HepG2 (cell line): ENCODE measurements at regions not wholly inside any gene's neighbourhood (a gene's known extent, or its start where the extent isn't known, plus 50 kb on each side); places are given as distances from the start of the nearest gene placed in this dataset.

ENCODE experiments used
- BCL6 ChIP-seq: IDR thresholded peaks from 2 replicates; pipeline ENCODE4 v1.6.1; 2016; ENCODE audit warnings: missing genetic modification reagents, missing compliant biosample characterization
- EP300 ChIP-seq, 3 experiments: sonication (generic) in 1 of 3; formaldehyde crosslinking in 1 of 3; IDR thresholded peaks; 2 replicates each; pipeline versions ENCODE4 v1.5.1 to v1.6.1; 2011 to 2020; ENCODE audit warnings: low read depth in 2 of 3, low read length in 2 of 3, borderline replicate concordance in 1 of 3, improper control_type of control experiment in 1 of 3, mild to moderate bottlenecking in 1 of 3, missing genetic modification reagents in 1 of 3, moderate library complexity in 1 of 3
- POLR2A ChIP-seq, 2 experiments: IDR thresholded peaks; 2 replicates each; pipeline ENCODE4 v1.6.1; 2011; ENCODE audit warnings: low read depth in 2 of 2, low read length in 2 of 2, mild to moderate bottlenecking in 1 of 2, moderate library complexity in 1 of 2; ENCODE audit not compliant: insufficient read depth in 1 of 2
- TAF1 ChIP-seq: sonication (generic); formaldehyde crosslinking; IDR thresholded peaks from 2 replicates; pipeline ENCODE4 v1.4.0; 2020; ENCODE audit warnings: missing genetic modification reagents
- ZNF564 ChIP-seq: sonication (generic); formaldehyde crosslinking; IDR thresholded peaks from 2 replicates; pipeline ENCODE4 v1.8.1; 2023; ENCODE audit warnings: mild to moderate bottlenecking, missing genetic modification reagents
- ZSCAN31 ChIP-seq: sonication (generic); formaldehyde crosslinking; IDR thresholded peaks from 2 replicates; pipeline ENCODE4 v1.5.0; 2020; ENCODE audit warnings: low read depth, mild to moderate bottlenecking, missing genetic modification reagents
- TF ChIP-seq, protein P1 (sequence below): sonication (generic); formaldehyde crosslinking; IDR thresholded peaks from 2 replicates; pipeline ENCODE4 v1.4.0; 2020; ENCODE audit warnings: low read depth, mild to moderate bottlenecking, missing genetic modification reagents

DNA sequence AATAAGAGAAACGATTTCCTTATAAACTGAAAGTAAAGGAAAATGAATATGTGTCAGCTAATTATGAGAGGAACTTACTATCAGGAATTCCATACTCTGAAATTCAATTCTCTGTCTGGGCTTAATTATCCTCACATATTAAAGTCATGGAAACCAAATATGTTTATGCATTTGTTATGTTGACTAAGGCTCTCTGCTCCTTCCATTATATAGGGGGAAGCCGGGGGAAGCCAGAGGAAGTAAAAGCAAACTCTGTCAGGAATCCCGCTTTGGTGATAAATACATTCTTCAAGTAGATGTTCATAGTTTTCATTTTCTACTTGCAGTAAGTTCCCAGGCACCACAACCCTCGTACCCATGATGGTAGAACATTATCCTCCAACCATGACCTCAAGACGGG, 142.8 kb upstream of the VCX2 start:
- TF ChIP-seq EP300 (IDR thresholded peaks at IDR 0.05; ENCODE audit: low read depth in 2 of 2, low read length in 2 of 2) = no peak
- no peak for TF ChIP-seq EP300 (CRISPR knock-in tag; IDR thresholded peaks at IDR 0.05; ENCODE audit: borderline replicate concordance)
- no peak for TF ChIP-seq TAF1 (CRISPR knock-in tag)
- TF ChIP-seq BCL6 (CRISPR knock-in tag) = no peak
- TF ChIP-seq, protein P1, sequence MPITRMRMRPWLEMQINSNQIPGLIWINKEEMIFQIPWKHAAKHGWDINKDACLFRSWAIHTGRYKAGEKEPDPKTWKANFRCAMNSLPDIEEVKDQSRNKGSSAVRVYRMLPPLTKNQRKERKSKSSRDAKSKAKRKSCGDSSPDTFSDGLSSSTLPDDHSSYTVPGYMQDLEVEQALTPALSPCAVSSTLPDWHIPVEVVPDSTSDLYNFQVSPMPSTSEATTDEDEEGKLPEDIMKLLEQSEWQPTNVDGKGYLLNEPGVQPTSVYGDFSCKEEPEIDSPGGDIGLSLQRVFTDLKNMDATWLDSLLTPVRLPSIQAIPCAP (CRISPR knock-in tag) = no peak
- no peak for TF ChIP-seq ZSCAN31 (CRISPR knock-in tag)
- no peak for TF ChIP-seq POLR2A (IDR thresholded peaks at IDR 0.05; ENCODE audit: insufficient read depth in 1 of 2, low read depth in 2 of 2, low read length in 2 of 2)
- no peak for TF ChIP-seq ZNF564
